GM21737 (cell line): ENCODE measurements at regions not wholly inside any gene's neighbourhood (a gene's known extent, or its start where the extent isn't known, plus 50 kb on each side); places are given as distances from the start of the nearest gene placed in this dataset.
"Not testable (repeated sequence)": the region's sequence is repeated elsewhere in the genome, so short reads cannot be mapped to it uniquely, and the experiment has no call there.

ENCODE experiments used
- ATAC-seq: cut with Tn5 transposase; IDR thresholded peaks from one replicate; pipeline ENCODE4 v1.9.1; 2021; ENCODE audit warnings: mild to moderate bottlenecking, moderate library complexity; ENCODE audit not compliant: unreplicated experiment

GRCh38 chr3:170814822-170815221, 55.2 kb downstream of the RPL22L1 start:
- ATAC-seq = no peak

GRCh38 chr3:170813266-170813665, 56.7 kb downstream of the RPL22L1 start:
- ATAC-seq = no peak

- ATAC-seq = no peak
Observed at GRCh38 chr3:170811928-170812591, 57.9 kb downstream of the RPL22L1 start.

GRCh38 chr3:170811515-170811914, 58.5 kb downstream of the RPL22L1 start:
- ATAC-seq = no peak

- ATAC-seq = no peak
Observed at GRCh38 chr3:170809975-170810357, 60.0 kb downstream of the RPL22L1 start.

GRCh38 chr3:170809007-170809974, 60.7 kb downstream of the RPL22L1 start:
- no peak for ATAC-seq

GRCh38 chr3:170808041-170808440, 62.0 kb downstream of the RPL22L1 start:
- no peak for ATAC-seq

- no peak for ATAC-seq
Observed at GRCh38 chr3:170806676-170807075, 63.3 kb downstream of the RPL22L1 start.

GRCh38 chr3:170806141-170806540, 63.9 kb downstream of the RPL22L1 start:
- no peak for ATAC-seq

GRCh38 chr3:170805296-170805695, 64.7 kb downstream of the RPL22L1 start:
- not testable (repeated sequence) for ATAC-seq

- not testable (repeated sequence) for ATAC-seq
Observed at GRCh38 chr3:170804634-170805033, 65.4 kb downstream of the RPL22L1 start.

GRCh38 chr3:170804078-170804477, 65.9 kb downstream of the RPL22L1 start:
- no peak for ATAC-seq

- ATAC-seq = no peak
Observed at GRCh38 chr3:170802164-170803151, 67.5 kb downstream of the RPL22L1 start.

GRCh38 chr3:170801597-170801996, 68.4 kb downstream of the RPL22L1 start:
- no peak for ATAC-seq

GRCh38 chr3:170800275-170800674, 69.7 kb downstream of the RPL22L1 start:
- not testable (repeated sequence) for ATAC-seq

- ATAC-seq = no peak
Observed at GRCh38 chr3:170799009-170799408, 71.0 kb downstream of the RPL22L1 start.

GRCh38 chr3:170797685-170798084, 72.3 kb downstream of the RPL22L1 start:
- no peak for ATAC-seq

- ATAC-seq = no peak
Observed at GRCh38 chr3:170792471-170792870, 77.5 kb downstream of the RPL22L1 start.

GRCh38 chr3:170790647-170791046, 79.3 kb downstream of the RPL22L1 start:
- no peak for ATAC-seq

- no peak for ATAC-seq
Observed at GRCh38 chr3:170787464-170787863, 82.5 kb downstream of the RPL22L1 start.

GRCh38 chr3:170785454-170785853, 84.5 kb downstream of the RPL22L1 start:
- no peak for ATAC-seq
